ENCODE measurements at regions not wholly inside any gene's neighbourhood (a gene's known extent, or its start where the extent isn't known, plus 50 kb on each side); places are given as distances from the start of the nearest gene placed in this dataset.

DNA sequence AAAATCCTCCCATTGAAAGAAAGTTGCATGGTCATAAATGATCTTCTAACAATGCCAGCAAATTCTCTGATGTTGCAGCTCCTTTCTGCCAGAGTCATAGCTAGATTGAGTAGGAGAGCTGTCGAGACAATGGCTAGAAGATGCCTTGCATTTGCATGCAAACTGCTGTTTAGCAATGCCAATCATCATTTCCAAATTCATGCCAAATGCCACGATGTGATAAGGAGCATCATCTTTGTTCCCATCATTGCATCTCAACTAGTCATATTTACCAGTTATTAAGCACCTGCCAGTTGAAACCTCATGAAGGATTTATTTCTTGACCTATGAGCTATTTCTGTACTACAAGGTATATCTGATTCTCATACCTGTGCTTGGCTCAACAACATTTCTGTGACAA lies 246.4 kb upstream of the PIK3R1 start:
- H2AFZ ChIP-seq (ENCODE audit: low read depth, low read length), result no peak overlapping the region
- no peaks in the 10 kb centered on the region for H3K79me2 ChIP-seq (ENCODE audit: control insufficient read depth, insufficient read depth, low read length)
- no peak for DNase-seq (ENCODE audit: low read depth, low spot score)
- H3K4me3 ChIP-seq (replicated peaks in 1 of 3; ENCODE audit: insufficient read depth in 1 of 3, low read depth in 1 of 3, low read length in 3 of 3), result no peak overlapping the region
- H3K9ac ChIP-seq (replicated peaks; ENCODE audit: extremely low read depth, insufficient read depth, low read length), result no peak overlapping the region
- H3K4me2 ChIP-seq (ENCODE audit: insufficient read depth, low read length), result no peak overlapping the region
- dilution Hi-C loops (cut with MboI; ENCODE audit: extremely low pct_ligation_motif_present, low sequenced_read_pairs), result no loop called here
- TF ChIP-seq MAX (IDR thresholded peaks at IDR 0.05; ENCODE audit: insufficient read depth, insufficient read length) (no peak), EZH2 (IDR thresholded peaks at IDR 0.05; ENCODE audit: borderline replicate concordance, low read depth, low read length, severe bottlenecking) (no peak), FOS (IDR thresholded peaks at IDR 0.05; ENCODE audit: borderline replicate concordance, insufficient read depth, low read length) (no peak), GATA2 (IDR thresholded peaks at IDR 0.05; ENCODE audit: insufficient read depth, insufficient read length, low read depth, low read length) (no peak), POLR2A (IDR thresholded peaks at IDR 0.05; ENCODE audit: low read depth, low read length) (no peak)
- no peaks in the 10 kb centered on the region for H3K9me1 ChIP-seq (replicated peaks; ENCODE audit: control insufficient read depth, extremely low read depth, insufficient read depth, low read length)
- intact Hi-C loops (cut with micrococcal nuclease), result no loop called here
- no peaks in the 10 kb centered on the region for H3K9me3 ChIP-seq (replicated peaks; ENCODE audit: control insufficient read depth, insufficient read depth, low read length)
- no peak for FAIRE-seq
- no peak overlapping the region for H3K27ac ChIP-seq (ENCODE audit: insufficient read depth, low read depth, low read length)
- no peaks in the 10 kb centered on the region for H4K20me1 ChIP-seq (replicated peaks; ENCODE audit: control insufficient read depth, extremely low read depth, insufficient read depth, low read length)
- no peaks in the 10 kb centered on the region for H3K27me3 ChIP-seq (ENCODE audit: control insufficient read depth in 2 of 2, insufficient read depth in 2 of 2, low read length in 2 of 2)
- no peaks in the 10 kb centered on the region for H3K36me3 ChIP-seq (ENCODE audit: control insufficient read depth in 2 of 2, extremely low read depth in 1 of 2, insufficient read depth in 2 of 2, low read length in 2 of 2)
- ChIA-PET POLR2A (no interaction called here), CTCF (interaction anchor here (1.1 kb wide), 1 partner anchor 722 kb away, joined by 3 read pairs; no protein-coding TSS in a partner anchor)
- BruUV-seq (replicated peaks), result no TSS peak
- no peaks in the 10 kb centered on the region for H3K4me1 ChIP-seq (ENCODE audit: control insufficient read depth, extremely low read depth, insufficient read depth, low read length)

- intact Hi-C loops (cut with micrococcal nuclease) (no loop called here), dilution Hi-C loops (cut with MboI; ENCODE audit: extremely low pct_ligation_motif_present, low sequenced_read_pairs) (no loop called here)
- TF ChIP-seq GATA2 (IDR thresholded peaks at IDR 0.05; ENCODE audit: insufficient read depth, insufficient read length, low read depth, low read length) (no peak), EZH2 (IDR thresholded peaks at IDR 0.05; ENCODE audit: borderline replicate concordance, low read depth, low read length, severe bottlenecking) (no peak), FOS (IDR thresholded peaks at IDR 0.05; ENCODE audit: borderline replicate concordance, insufficient read depth, low read length) (no peak), MAX (IDR thresholded peaks at IDR 0.05; ENCODE audit: insufficient read depth, insufficient read length) (no peak), JUN (IDR thresholded peaks at IDR 0.05; ENCODE audit: borderline replicate concordance, insufficient read depth, insufficient read length, low read depth) (no peak), POLR2A (IDR thresholded peaks at IDR 0.05; ENCODE audit: low read depth, low read length) (no peak), POLR2AphosphoS5 (IDR thresholded peaks at IDR 0.05; ENCODE audit: insufficient read depth, low read depth, low read length) (no peak), MYC (IDR thresholded peaks at IDR 0.05; ENCODE audit: low read depth, low read length) (no peak)
- TF ChIP-seq, protein P1, sequence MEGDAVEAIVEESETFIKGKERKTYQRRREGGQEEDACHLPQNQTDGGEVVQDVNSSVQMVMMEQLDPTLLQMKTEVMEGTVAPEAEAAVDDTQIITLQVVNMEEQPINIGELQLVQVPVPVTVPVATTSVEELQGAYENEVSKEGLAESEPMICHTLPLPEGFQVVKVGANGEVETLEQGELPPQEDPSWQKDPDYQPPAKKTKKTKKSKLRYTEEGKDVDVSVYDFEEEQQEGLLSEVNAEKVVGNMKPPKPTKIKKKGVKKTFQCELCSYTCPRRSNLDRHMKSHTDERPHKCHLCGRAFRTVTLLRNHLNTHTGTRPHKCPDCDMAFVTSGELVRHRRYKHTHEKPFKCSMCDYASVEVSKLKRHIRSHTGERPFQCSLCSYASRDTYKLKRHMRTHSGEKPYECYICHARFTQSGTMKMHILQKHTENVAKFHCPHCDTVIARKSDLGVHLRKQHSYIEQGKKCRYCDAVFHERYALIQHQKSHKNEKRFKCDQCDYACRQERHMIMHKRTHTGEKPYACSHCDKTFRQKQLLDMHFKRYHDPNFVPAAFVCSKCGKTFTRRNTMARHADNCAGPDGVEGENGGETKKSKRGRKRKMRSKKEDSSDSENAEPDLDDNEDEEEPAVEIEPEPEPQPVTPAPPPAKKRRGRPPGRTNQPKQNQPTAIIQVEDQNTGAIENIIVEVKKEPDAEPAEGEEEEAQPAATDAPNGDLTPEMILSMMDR (IDR thresholded peaks at IDR 0.05; ENCODE audit: extremely low read depth in 1 of 2, insufficient read depth in 1 of 2, low read depth in 1 of 2, low read length in 2 of 2), result no peak
- no peaks in the 10 kb centered on the region for H3K9me1 ChIP-seq (replicated peaks; ENCODE audit: control insufficient read depth, extremely low read depth, insufficient read depth, low read length)
- H3K9me3 ChIP-seq (replicated peaks; ENCODE audit: control insufficient read depth, insufficient read depth, low read length), result no peaks in the 10 kb centered on the region
- no peaks in the 10 kb centered on the region for H4K20me1 ChIP-seq (replicated peaks; ENCODE audit: control insufficient read depth, extremely low read depth, insufficient read depth, low read length)
- H3K9ac ChIP-seq (replicated peaks; ENCODE audit: extremely low read depth, insufficient read depth, low read length), result no peak overlapping the region
- POLR2A ChIA-PET, result no interaction called here
- H3K4me2 ChIP-seq (ENCODE audit: insufficient read depth, low read length), result no peak overlapping the region
- peaks cover 0 to 2% of the 10 kb centered on the region in 2 experiments for H3K27me3 ChIP-seq (ENCODE audit: control insufficient read depth in 2 of 2, insufficient read depth in 2 of 2, low read length in 2 of 2)
- BruUV-seq (replicated peaks), result no TSS peak
- no peak overlapping the region for H3K4me3 ChIP-seq (replicated peaks in 1 of 3; ENCODE audit: insufficient read depth in 1 of 3, low read depth in 1 of 3, low read length in 3 of 3)
- CTCF ChIA-PET, result no interaction called here
- H3K27ac ChIP-seq (ENCODE audit: insufficient read depth, low read depth, low read length), result no peak overlapping the region
- DNase-seq (ENCODE audit: low read depth, low spot score) (no peak), FAIRE-seq (no peak)
- no peak overlapping the region for H2AFZ ChIP-seq (ENCODE audit: low read depth, low read length)
- no peaks in the 10 kb centered on the region for H3K4me1 ChIP-seq (ENCODE audit: control insufficient read depth, extremely low read depth, insufficient read depth, low read length)
- H3K79me2 ChIP-seq (ENCODE audit: control insufficient read depth, insufficient read depth, low read length), result no peaks in the 10 kb centered on the region
- H3K36me3 ChIP-seq (ENCODE audit: control insufficient read depth in 2 of 2, extremely low read depth in 1 of 2, insufficient read depth in 2 of 2, low read length in 2 of 2), result no peaks in the 10 kb centered on the region
Observed at GRCh38 chr5:67966712-67967111, 248.8 kb upstream of the PIK3R1 start.

Measured in endothelial cell of umbilical vein (primary cell).